ENCODE measurements at regions not wholly inside any gene's neighbourhood (a gene's known extent, or its start where the extent isn't known, plus 50 kb on each side); places are given as distances from the start of the nearest gene placed in this dataset.
"Not testable (repeated sequence)": the region's sequence is repeated elsewhere in the genome, so short reads cannot be mapped to it uniquely, and the experiment has no call there.

GRCh38 chr3:82261013-82261412 is 499.6 kb upstream of the GBE1 start:
- no peak for DNase-seq

GRCh38 chr3:82259994-82260393 is 498.5 kb upstream of the GBE1 start:
- DNase-seq: no peak

GRCh38 chr3:82240322-82240721 is 478.9 kb upstream of the GBE1 start:
- DNase-seq: no peak

- DNase-seq: no peak
These were observed 474.8 kb upstream of the GBE1 start for GRCh38 chr3:82236257-82236656.

GRCh38 chr3:82229397-82229796 is 468.0 kb upstream of the GBE1 start:
- DNase-seq: no peak

- no peak for DNase-seq
These were observed 463.2 kb upstream of the GBE1 start for GRCh38 chr3:82224661-82225060.

GRCh38 chr3:82222401-82222800 is 461.0 kb upstream of the GBE1 start:
- no peak for DNase-seq

- no peak for DNase-seq
These were observed 456.1 kb upstream of the GBE1 start for GRCh38 chr3:82217571-82217970.

- no peak for DNase-seq
These were observed 446.7 kb upstream of the GBE1 start for GRCh38 chr3:82208002-82208710.

- DNase-seq: no peak
These were observed 440.8 kb upstream of the GBE1 start for GRCh38 chr3:82202269-82202668.

- no peak for DNase-seq
These were observed 439.9 kb upstream of the GBE1 start for GRCh38 chr3:82201316-82201715.

GRCh38 chr3:82198009-82198408 is 436.6 kb upstream of the GBE1 start:
- no peak for DNase-seq

- no peak for DNase-seq
These were observed 435.2 kb upstream of the GBE1 start for GRCh38 chr3:82196645-82197044.

- DNase-seq: no peak
These were observed 433.4 kb upstream of the GBE1 start for GRCh38 chr3:82194870-82195269.

GRCh38 chr3:82186017-82186416 is 424.6 kb upstream of the GBE1 start:
- DNase-seq: no peak

- no peak for DNase-seq
These were observed 417.8 kb upstream of the GBE1 start for GRCh38 chr3:82179291-82179690.

GRCh38 chr3:82178291-82178690 is 416.8 kb upstream of the GBE1 start:
- DNase-seq: no peak

GRCh38 chr3:82177774-82178173 is 416.3 kb upstream of the GBE1 start:
- no peak for DNase-seq

- no peak for DNase-seq
These were observed 403.8 kb upstream of the GBE1 start for GRCh38 chr3:82165266-82165665.

GRCh38 chr3:82163907-82164520 is 402.6 kb upstream of the GBE1 start:
- DNase-seq: no peak

GRCh38 chr3:82157952-82158351 is 396.5 kb upstream of the GBE1 start:
- no peak for DNase-seq

- not testable (repeated sequence) for DNase-seq
These were observed 392.4 kb upstream of the GBE1 start for GRCh38 chr3:82153892-82154291.

- DNase-seq: no peak
These were observed 384.3 kb upstream of the GBE1 start for GRCh38 chr3:82145742-82146141.

- no peak for DNase-seq
These were observed 383.4 kb upstream of the GBE1 start for GRCh38 chr3:82144811-82145210.
